Astrocyte (in vitro differentiated cells and primary cell): ENCODE measurements at regions not wholly inside any gene's neighbourhood (a gene's known extent, or its start where the extent isn't known, plus 50 kb on each side); places are given as distances from the start of the nearest gene placed in this dataset.

Source experiments
- EZH2 ChIP-seq: IDR thresholded peaks from 2 replicates; pipeline ENCODE4 v1.6.1; 2012; ENCODE audit warnings: mild to moderate bottlenecking, low read length, inconsistent platforms; ENCODE audit not compliant: insufficient read depth
- TF ChIP-seq, protein P1 (sequence below): IDR thresholded peaks from 2 replicates; pipeline ENCODE4 v1.5.1; 2011; ENCODE audit warnings: low read depth, mild to moderate bottlenecking, inconsistent platforms, low read length, moderate library complexity; ENCODE audit not compliant: insufficient read depth

DNA sequence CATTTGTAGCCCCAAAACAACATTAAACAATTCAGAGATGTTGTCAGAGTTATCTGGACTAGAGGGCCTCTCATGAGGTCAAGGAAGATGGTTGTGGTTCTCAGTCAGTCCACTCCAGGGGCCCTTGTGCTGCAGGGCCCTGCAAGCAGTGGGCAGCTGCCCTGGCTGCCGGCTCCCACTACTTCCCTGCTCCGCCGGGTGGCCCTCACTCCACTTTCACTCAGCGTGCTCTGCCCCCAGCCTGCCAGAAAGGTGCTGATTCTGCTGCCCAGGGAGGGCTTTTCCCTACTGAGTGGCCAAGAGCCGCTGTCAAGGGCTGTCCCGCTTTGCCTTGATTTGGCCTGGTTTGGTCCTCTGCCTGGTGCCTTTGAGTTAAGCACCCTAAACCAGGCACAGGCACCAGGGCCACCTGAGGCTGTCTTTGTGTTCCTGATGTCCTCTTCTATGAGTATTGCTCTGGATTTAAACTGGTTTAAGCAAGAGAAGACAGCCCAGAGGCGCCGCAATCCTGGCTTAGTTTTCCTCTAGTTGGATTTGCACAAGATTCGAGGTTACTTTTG lies 117.2 kb downstream of the GADD45G start:
- TF ChIP-seq, protein P1, sequence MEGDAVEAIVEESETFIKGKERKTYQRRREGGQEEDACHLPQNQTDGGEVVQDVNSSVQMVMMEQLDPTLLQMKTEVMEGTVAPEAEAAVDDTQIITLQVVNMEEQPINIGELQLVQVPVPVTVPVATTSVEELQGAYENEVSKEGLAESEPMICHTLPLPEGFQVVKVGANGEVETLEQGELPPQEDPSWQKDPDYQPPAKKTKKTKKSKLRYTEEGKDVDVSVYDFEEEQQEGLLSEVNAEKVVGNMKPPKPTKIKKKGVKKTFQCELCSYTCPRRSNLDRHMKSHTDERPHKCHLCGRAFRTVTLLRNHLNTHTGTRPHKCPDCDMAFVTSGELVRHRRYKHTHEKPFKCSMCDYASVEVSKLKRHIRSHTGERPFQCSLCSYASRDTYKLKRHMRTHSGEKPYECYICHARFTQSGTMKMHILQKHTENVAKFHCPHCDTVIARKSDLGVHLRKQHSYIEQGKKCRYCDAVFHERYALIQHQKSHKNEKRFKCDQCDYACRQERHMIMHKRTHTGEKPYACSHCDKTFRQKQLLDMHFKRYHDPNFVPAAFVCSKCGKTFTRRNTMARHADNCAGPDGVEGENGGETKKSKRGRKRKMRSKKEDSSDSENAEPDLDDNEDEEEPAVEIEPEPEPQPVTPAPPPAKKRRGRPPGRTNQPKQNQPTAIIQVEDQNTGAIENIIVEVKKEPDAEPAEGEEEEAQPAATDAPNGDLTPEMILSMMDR = no peak
- TF ChIP-seq EZH2 = no peak
